ENCODE measurements at regions not wholly inside any gene's neighbourhood (a gene's known extent, or its start where the extent isn't known, plus 50 kb on each side); places are given as distances from the start of the nearest gene placed in this dataset.

DNA sequence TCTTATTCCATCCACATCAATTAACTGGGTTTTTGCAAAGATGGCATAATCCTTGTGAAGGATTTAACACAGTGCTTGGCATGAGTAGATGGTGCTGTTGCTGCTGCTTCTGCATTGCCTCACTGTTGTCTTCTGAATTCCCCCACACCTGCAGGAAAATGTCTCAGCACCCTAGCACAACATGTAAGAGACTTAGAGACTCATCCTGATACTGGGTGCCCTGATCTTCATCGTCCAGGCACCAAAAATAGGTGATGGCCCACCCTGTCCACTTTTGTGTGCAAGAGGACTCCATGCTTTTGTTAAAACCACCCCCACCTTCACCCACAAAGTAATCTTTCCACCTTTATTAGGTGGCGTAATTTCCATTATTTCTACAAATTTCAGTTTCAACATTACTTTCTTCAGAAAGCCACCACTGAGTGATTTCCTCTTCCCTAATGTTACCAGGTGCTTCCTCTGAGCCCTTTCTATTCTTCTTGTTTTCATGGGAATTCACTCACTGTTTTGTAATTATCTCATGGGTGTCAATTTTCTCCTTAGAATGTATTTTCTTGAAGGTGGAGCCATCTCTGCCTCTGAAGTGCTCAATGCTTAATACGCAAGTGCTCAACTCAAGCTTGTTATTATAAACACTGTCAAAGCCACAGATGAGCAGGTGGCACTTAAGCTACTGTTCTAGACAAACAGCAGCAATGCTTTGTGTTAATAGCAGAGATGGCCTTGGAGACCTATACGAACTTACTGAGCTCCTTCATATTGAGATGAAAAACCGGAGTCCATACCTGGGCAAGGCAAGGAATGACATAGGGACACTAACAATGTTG is 89.5 kb downstream of the HS3ST1 start:
- no peak for TF ChIP-seq CTCF (conservative IDR thresholded peaks at IDR 0.05)
- TF ChIP-seq EZH2 (IDR thresholded peaks at IDR 0.05; ENCODE audit: low read depth), result no peak
